HG02885 (cell line): ENCODE measurements at regions not wholly inside any gene's neighbourhood (a gene's known extent, or its start where the extent isn't known, plus 50 kb on each side); places are given as distances from the start of the nearest gene placed in this dataset.
"Not testable (repeated sequence)": the region's sequence is repeated elsewhere in the genome, so short reads cannot be mapped to it uniquely, and the experiment has no call there.

ENCODE experiments used
- ATAC-seq: cut with Tn5 transposase; IDR thresholded peaks from one replicate; pipeline ENCODE4 v1.9.1; 2021; ENCODE audit warnings: mild to moderate bottlenecking; ENCODE audit not compliant: unreplicated experiment, poor library complexity

GRCh38 chr4:64216741-64217140 is 192.5 kb downstream of the TECRL start:
- ATAC-seq, result no peak

DNA sequence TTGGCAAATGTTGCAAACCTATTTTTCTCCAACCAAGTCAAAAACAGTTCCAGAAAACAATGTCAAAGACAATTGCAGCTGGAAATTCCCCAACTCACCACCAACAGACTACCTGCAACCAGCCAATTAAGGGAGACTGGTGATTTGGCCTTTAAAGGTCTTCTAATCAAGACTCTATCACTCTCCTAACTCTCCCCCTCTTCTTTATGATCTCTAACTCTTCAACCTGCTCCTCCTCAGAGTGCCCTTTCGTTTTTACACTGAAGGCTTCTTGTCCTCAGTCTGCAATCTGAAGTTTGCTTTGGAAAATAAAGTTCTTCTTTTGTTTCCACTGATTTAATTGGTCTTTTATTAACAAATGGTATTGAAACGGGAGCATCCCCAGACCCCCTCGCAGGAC is 203.9 kb downstream of the TECRL start:
- ATAC-seq, result no peak

DNA sequence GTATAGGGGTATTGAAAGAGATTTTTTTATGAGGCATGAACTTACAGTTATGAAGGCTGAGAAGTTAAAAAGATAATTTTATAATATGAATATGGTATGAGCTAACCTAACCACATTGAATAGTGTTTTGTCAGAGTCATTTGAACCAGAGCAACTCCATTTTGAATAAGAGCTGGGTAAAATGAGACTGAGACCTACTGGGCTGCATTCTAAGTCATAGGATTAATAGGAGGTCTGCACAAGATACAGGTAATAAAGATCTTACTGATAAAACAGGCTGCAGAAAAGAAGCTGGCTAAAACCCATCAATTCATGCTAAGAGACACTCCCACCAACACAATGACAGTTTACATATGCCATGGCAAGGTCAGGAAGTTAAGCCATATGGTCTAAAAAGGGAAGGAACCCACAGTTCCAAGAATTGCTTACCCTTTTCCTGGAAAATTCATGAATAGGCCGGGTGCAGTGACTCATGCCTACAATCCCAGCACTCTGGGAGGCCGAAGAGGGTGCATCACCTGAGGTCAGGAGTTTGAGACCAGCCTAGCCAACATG is 209.2 kb downstream of the TECRL start:
- ATAC-seq, result no peak

- ATAC-seq, result no peak
Measured at GRCh38 chr4:64195582-64195981, 213.7 kb downstream of the TECRL start.

DNA sequence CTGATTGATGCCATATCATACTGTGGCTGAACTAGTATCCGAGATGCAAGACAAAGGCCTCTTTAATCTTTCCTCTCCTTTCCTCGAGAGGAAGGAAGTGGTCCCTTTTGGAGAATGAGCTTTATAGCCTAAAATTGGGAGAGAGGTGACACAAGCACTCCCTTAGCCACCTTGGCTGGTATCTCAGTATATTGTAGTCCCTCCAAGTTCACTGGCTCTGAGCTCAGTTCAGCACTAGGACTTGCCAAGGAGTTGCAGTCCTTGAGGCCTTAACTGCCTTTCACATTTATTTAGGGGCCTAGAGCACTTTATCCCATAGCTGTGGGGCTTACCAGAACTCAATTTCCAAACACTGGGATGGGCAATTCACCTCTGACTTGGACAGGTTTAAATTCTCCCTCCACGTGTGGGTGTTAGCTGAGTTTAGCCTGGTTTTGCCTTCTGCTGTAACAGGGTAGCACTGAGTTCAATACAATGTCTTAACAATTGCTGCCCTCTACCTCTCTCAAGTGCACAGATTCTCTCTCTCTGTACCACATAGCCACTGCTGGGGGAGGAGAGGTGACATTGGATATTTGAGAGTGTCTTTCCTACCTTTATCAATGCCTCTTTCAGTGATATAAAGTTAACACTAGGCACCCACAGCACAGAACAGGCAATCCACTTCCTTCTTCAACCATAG is 216.4 kb downstream of the TECRL start:
- ATAC-seq, result no peak

DNA sequence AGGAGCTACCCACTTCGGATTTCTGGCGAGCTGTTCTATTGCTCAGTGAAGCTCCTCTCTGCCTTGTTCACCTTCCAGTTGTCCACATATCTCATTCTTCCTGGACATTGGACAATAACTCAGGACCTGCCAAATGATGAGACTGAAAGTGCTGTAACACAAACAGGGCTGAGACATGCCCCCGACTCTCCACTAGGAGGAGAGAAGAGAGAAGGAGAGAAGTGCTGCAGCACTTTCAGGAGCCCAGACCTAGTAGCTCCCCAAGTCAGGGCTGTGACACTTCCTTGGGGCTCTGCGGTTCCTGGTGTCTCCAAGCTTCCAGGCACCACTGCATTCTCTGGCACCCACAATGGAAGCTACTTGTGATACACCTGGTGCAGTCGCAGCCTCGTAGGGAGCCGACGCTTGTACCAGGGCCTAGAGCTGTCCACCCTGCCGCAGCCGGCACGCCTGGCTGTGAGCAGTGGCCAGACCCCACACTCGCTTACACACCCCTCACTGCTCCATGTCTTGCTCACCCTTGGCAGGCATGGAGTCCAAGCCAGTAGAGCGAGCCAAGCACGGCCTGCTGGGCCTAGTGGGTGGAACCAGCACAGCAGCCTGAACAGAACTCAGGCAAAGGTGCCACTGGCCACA is 234.9 kb downstream of the TECRL start:
- no peak for ATAC-seq

DNA sequence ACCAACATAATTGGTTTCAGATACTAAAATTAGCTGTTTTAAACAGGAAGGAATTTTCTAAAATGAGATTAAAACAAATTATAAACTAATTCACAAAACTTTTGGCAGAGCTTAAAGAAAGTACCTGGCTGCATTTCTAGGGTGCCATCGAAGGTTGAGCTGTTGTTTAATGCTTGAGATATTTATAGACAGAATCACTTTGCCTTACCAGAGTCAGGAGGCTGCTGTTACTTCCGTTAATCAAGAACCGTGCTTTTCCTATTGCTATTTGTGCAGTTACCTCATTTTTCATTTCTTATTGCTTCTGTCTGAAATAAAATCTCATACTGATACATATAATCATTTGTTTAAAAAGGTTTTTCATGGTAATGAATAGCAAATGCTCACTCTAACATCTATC is 242.9 kb downstream of the TECRL start:
- ATAC-seq, result no peak

DNA sequence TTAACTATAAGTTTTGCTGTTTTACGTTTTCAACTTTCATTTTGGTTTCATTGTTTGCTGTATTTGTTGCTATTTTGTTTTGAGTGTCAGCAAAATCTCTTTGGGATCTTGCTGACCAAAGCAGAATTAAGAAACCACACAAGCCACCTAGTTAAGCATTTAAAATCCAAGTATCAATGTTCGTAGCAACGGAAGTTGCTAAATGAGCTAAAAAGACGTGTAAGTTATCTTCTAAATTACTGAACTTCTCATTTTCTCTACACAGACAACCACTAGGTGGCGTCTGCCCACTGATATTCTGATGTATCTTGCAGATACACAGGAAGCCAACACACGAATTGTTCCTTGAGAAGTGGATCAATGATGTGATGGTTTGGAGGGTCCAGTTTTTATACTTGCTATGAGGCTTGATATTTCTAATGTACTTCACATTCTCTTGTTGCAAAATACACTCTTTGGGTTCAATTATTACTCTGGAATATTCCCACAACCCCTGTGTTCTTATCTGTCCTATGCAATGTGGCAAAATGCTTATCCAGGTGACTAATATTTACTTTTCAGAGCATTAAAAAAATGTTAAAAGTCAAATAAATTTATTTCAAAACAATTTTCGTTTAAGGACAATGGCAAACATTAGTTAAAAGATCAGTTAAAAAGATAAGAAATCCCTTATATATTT is 250.5 kb downstream of the TECRL start:
- peak; percentile 93 for ATAC-seq

GRCh38 chr4:64157397-64157796 is 251.9 kb downstream of the TECRL start:
- ATAC-seq, result no peak

GRCh38 chr4:64156253-64156652 is 253.0 kb downstream of the TECRL start:
- no peak for ATAC-seq

- ATAC-seq, result no peak
Measured at GRCh38 chr4:64146030-64146429, 263.2 kb downstream of the TECRL start.

GRCh38 chr4:64144994-64145393 is 264.3 kb downstream of the TECRL start:
- no peak for ATAC-seq

GRCh38 chr4:64130907-64131306 is 278.3 kb downstream of the TECRL start:
- ATAC-seq, result no peak

DNA sequence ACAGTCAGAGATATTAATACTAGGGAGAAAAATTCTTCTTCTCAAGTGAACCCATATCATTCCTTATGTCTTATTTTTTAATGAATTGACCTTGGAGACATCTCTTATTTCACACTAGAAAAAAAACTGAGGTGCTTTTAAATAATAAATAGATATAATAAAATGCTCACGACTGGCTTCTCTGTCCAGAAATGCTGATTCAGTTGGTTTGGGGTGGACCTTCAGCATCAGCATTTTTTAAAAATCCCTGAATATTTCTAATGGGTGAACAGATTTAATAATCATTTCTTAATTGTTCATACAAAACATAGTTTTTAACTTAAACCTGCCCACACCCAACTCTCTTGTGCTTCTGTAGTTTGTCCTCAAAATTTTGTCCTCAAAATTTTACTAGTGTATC is 283.9 kb downstream of the TECRL start:
- no peak for ATAC-seq

GRCh38 chr4:64121803-64122202 is 287.4 kb downstream of the TECRL start:
- no peak for ATAC-seq

- ATAC-seq, result no peak
Measured at GRCh38 chr4:64105903-64106302, 303.3 kb downstream of the TECRL start.

GRCh38 chr4:64095398-64095797 is 313.9 kb downstream of the TECRL start:
- ATAC-seq, result no peak

DNA sequence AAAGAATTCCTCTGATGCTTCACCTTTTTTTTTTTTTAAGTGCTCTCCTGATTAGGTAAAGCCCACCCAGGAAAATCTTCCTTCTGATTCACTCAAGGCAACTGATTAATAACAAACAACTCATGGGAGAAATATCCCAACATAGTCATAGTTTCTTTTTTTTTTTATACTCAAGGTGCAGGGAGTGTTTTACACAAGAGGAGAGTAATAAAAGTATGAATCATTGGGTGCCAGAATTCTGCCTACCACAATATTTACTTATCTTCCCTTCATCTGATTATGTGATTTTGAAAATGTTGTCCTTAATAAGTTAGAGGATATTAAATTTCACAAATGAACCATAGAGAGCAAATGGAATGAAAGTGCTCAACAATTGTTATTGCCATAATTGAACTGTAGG is 329.9 kb downstream of the TECRL start:
- no peak for ATAC-seq

- ATAC-seq, result no peak
Measured at GRCh38 chr4:64068096-64068495, 341.2 kb downstream of the TECRL start.

DNA sequence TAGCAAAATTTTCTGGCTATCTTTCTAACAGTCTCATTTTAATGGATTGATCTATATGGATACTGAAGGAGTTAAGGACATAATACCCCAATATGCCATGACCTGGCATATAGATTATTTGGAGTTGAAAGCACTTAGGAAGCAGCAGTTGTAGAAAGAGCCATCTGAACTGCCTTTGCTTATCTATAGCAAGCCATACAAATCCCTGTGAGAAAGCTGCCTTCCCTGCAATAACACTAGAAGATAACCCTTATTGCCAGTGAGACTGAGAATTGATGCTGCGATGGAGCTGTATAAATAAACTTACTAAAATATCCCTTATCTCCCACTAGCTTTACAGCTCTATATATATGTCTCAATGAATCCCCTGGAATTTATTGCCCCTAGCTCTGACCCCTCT is 346.3 kb downstream of the TECRL start:
- no peak for ATAC-seq

- not testable (repeated sequence) for ATAC-seq
Measured at GRCh38 chr4:64037033-64037432, 372.2 kb downstream of the TECRL start.
